ENCODE measurements at regions not wholly inside any gene's neighbourhood (a gene's known extent, or its start where the extent isn't known, plus 50 kb on each side); places are given as distances from the start of the nearest gene placed in this dataset.

GRCh38 chr11:28703371-28703770, 595.2 kb downstream of the METTL15 start:
- DNase-seq (ENCODE audit: low read depth in 3 of 3, low spot score in 1 of 3), result no peak

GRCh38 chr11:28702871-28703270, 594.7 kb downstream of the METTL15 start:
- no peak for DNase-seq (ENCODE audit: low read depth in 3 of 3, low spot score in 1 of 3)

GRCh38 chr11:28702450-28702790, 594.2 kb downstream of the METTL15 start:
- DNase-seq (ENCODE audit: low read depth in 3 of 3, low spot score in 1 of 3), result no peak

GRCh38 chr11:28701760-28702449, 593.7 kb downstream of the METTL15 start:
- no peak for DNase-seq (ENCODE audit: low read depth in 3 of 3, low spot score in 1 of 3)

- DNase-seq (ENCODE audit: low read depth in 3 of 3, low spot score in 1 of 3), result no peak
Observed at GRCh38 chr11:28699701-28700100, 591.5 kb downstream of the METTL15 start.

GRCh38 chr11:28697920-28698827, 590.0 kb downstream of the METTL15 start:
- no peak for DNase-seq (ENCODE audit: low read depth in 3 of 3, low spot score in 1 of 3)

GRCh38 chr11:28696591-28696990, 588.4 kb downstream of the METTL15 start:
- no peak for DNase-seq (ENCODE audit: low read depth in 3 of 3, low spot score in 1 of 3)

- no peak for DNase-seq (ENCODE audit: low read depth in 3 of 3, low spot score in 1 of 3)
Observed at GRCh38 chr11:28690746-28691145, 582.6 kb downstream of the METTL15 start.

- no peak for DNase-seq (ENCODE audit: low read depth in 3 of 3, low spot score in 1 of 3)
Observed at GRCh38 chr11:28684011-28684586, 575.9 kb downstream of the METTL15 start.

GRCh38 chr11:28679795-28680468, 571.7 kb downstream of the METTL15 start:
- DNase-seq (ENCODE audit: low read depth in 3 of 3, low spot score in 1 of 3), result no peak

GRCh38 chr11:28677721-28678120, 569.5 kb downstream of the METTL15 start:
- no peak for DNase-seq (ENCODE audit: low read depth in 3 of 3, low spot score in 1 of 3)

GRCh38 chr11:28675183-28675582, 567.0 kb downstream of the METTL15 start:
- DNase-seq (ENCODE audit: low read depth in 3 of 3, low spot score in 1 of 3), result no peak

- no peak for DNase-seq (ENCODE audit: low read depth in 3 of 3, low spot score in 1 of 3)
Observed at GRCh38 chr11:28674433-28675103, 566.4 kb downstream of the METTL15 start.

GRCh38 chr11:28673691-28674432, 565.7 kb downstream of the METTL15 start:
- no peak for DNase-seq (ENCODE audit: low read depth in 3 of 3, low spot score in 1 of 3)

- no peak for DNase-seq (ENCODE audit: low read depth in 3 of 3, low spot score in 1 of 3)
Observed at GRCh38 chr11:28671274-28671673, 563.1 kb downstream of the METTL15 start.

GRCh38 chr11:28666632-28667031, 558.4 kb downstream of the METTL15 start:
- DNase-seq (ENCODE audit: low read depth in 3 of 3, low spot score in 1 of 3), result no peak

- DNase-seq (ENCODE audit: low read depth in 3 of 3, low spot score in 1 of 3), result no peak
Observed at GRCh38 chr11:28659716-28660348, 551.6 kb downstream of the METTL15 start.

- DNase-seq (ENCODE audit: low read depth in 3 of 3, low spot score in 1 of 3), result no peak
Observed at GRCh38 chr11:28657378-28658030, 549.3 kb downstream of the METTL15 start.

- no peak for DNase-seq (ENCODE audit: low read depth in 3 of 3, low spot score in 1 of 3)
Observed at GRCh38 chr11:28654191-28654590, 546.0 kb downstream of the METTL15 start.
